A549 (cell line): ENCODE measurements at regions not wholly inside any gene's neighbourhood (a gene's known extent, or its start where the extent isn't known, plus 50 kb on each side); places are given as distances from the start of the nearest gene placed in this dataset.

Experiments used
- BHLHE40 ChIP-seq: IDR thresholded peaks from 2 replicates; pipeline ENCODE4 v1.6.1; 2012; ENCODE audit warnings: low read depth, low read length, inconsistent platforms
- CHD2 ChIP-seq: fragments of 150-350 bp; IDR thresholded peaks from 2 replicates; pipeline ENCODE4 v1.6.1; 2014; ENCODE audit warnings: low read length; ENCODE audit not compliant: partially characterized antibody
- CTCF ChIP-seq: fragments of >200 bp; sonication (Bioruptor Twin); formaldehyde crosslinking; IDR thresholded peaks from 3 replicates; pipeline ENCODE4 v1.5.1; 2016
- NR3C1 ChIP-seq: fragments of >200 bp; sonication (Bioruptor Twin); formaldehyde crosslinking; IDR thresholded peaks from 3 replicates; pipeline ENCODE4 v1.6.1; 2017
- POLR2A ChIP-seq: IDR thresholded peaks from 2 replicates; pipeline ENCODE4 v1.6.1; 2012; ENCODE audit warnings: mild to moderate bottlenecking, low read length
- POLR2AphosphoS2 ChIP-seq: conservative IDR thresholded peaks from 2 replicates; pipeline ENCODE4 v1.6.1; 2012; ENCODE audit warnings: low read length, improper control_type of control experiment, inconsistent platforms
- RAD21 ChIP-seq, 2 experiments: fragments of >200 bp in 1 of 2; sonication (Bioruptor Twin) in 1 of 2; formaldehyde crosslinking in 1 of 2; IDR thresholded peaks in 1 of 2; conservative IDR thresholded peaks in 1 of 2; 2 replicates in 1 of 2; 3 replicates in 1 of 2; pipeline ENCODE4 v1.6.1; 2012 to 2018; ENCODE audit warnings: inconsistent platforms in 1 of 2
- REST ChIP-seq: fragments of 200-600 bp; sonication (generic); IDR thresholded peaks from 2 replicates; pipeline ENCODE4 v1.6.1; 2016; ENCODE audit warnings: antibody characterized with exemption, mild to moderate bottlenecking, moderate library complexity
- RFX5 ChIP-seq: fragments of 450-650 bp; IDR thresholded peaks from 2 replicates; pipeline ENCODE4 v1.7.1; 2014; ENCODE audit warnings: antibody characterized with exemption, mild to moderate bottlenecking, moderate library complexity
- TF ChIP-seq, protein P1 (sequence below): fragments of >200 bp; sonication (Bioruptor Twin); formaldehyde crosslinking; IDR thresholded peaks from 3 replicates; pipeline ENCODE4 v1.6.1; 2016
- TF ChIP-seq, protein P2 (sequence below): fragments of 450-650 bp; IDR thresholded peaks from 2 replicates; pipeline ENCODE4 v1.6.1; 2014; ENCODE audit warnings: antibody characterized with exemption
- TF ChIP-seq, protein P3 (sequence below): IDR thresholded peaks from 2 replicates; pipeline ENCODE4 v1.6.1; 2012

DNA sequence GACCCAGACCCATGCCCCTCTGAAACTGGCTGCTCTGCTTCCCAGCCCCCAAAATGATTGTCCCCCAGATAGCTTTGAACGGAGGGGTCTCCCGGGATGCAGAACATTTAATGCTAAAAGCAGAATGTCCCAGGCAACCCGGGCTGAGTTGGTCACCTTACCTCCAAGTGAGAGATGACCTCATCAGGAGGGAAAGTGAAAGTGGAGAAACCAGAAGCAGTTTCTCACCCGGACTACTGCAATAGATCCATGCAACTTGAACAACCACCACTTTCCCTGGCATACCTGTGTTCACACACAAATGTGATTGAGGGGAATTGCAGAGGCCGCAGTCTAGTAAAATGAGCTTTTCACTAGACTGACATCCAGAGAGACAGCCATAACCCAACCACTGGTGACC is 75.3 kb upstream of the NPAS2 start:
- TF ChIP-seq CHD2 = no peak
- no peak for TF ChIP-seq CTCF
- TF ChIP-seq, protein P1, sequence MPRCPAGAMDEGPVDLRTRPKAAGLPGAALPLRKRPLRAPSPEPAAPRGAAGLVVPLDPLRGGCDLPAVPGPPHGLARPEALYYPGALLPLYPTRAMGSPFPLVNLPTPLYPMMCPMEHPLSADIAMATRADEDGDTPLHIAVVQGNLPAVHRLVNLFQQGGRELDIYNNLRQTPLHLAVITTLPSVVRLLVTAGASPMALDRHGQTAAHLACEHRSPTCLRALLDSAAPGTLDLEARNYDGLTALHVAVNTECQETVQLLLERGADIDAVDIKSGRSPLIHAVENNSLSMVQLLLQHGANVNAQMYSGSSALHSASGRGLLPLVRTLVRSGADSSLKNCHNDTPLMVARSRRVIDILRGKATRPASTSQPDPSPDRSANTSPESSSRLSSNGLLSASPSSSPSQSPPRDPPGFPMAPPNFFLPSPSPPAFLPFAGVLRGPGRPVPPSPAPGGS = no peak
- no peak for TF ChIP-seq POLR2A
- no peak for TF ChIP-seq REST
- TF ChIP-seq RAD21 (conservative IDR thresholded peaks at IDR 0.05 in 1 of 2, IDR thresholded peaks at IDR 0.05 in 1 of 2) = no peak
- TF ChIP-seq BHLHE40 = no peak
- TF ChIP-seq, protein P2, sequence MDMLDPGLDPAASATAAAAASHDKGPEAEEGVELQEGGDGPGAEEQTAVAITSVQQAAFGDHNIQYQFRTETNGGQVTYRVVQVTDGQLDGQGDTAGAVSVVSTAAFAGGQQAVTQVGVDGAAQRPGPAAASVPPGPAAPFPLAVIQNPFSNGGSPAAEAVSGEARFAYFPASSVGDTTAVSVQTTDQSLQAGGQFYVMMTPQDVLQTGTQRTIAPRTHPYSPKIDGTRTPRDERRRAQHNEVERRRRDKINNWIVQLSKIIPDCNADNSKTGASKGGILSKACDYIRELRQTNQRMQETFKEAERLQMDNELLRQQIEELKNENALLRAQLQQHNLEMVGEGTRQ = no peak
- TF ChIP-seq, protein P3, sequence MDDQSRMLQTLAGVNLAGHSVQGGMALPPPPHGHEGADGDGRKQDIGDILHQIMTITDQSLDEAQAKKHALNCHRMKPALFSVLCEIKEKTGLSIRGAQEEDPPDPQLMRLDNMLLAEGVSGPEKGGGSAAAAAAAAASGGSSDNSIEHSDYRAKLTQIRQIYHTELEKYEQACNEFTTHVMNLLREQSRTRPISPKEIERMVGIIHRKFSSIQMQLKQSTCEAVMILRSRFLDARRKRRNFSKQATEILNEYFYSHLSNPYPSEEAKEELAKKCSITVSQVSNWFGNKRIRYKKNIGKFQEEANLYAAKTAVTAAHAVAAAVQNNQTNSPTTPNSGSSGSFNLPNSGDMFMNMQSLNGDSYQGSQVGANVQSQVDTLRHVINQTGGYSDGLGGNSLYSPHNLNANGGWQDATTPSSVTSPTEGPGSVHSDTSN = no peak
- no peak for TF ChIP-seq RFX5
- TF ChIP-seq NR3C1 = no peak
- TF ChIP-seq POLR2AphosphoS2 = no peak
